H1 (cell line): ENCODE measurements at regions not wholly inside any gene's neighbourhood (a gene's known extent, or its start where the extent isn't known, plus 50 kb on each side); places are given as distances from the start of the nearest gene placed in this dataset.

Experiments
- CTCF ChIA-PET: fragments of 300-600 bp; sonication (Branson Sonifier 250); formaldehyde crosslinking; loops from one replicate; lab custom pipeline; 2021; ENCODE audit not compliant: partially characterized antibody; lab: Charles Lee
- POLR2A ChIA-PET: fragments of 300-600 bp; sonication (Branson Sonifier 250); formaldehyde crosslinking; loops from one replicate; lab custom pipeline; 2021; ENCODE audit warnings: inconsistent platforms; ENCODE audit not compliant: partially characterized antibody; lab: Charles Lee
- DNase-seq, 2 experiments: peaks; one replicate each; pipeline versions ENCODE4 v3.0.0 to v3.0.0-alpha.2; 2010 to 2022; ENCODE audit warnings: low spot score in 2 of 2, low read depth in 1 of 2, mixed read lengths in 1 of 2
- FAIRE-seq: peaks from 2 replicates; lab custom pipeline; 2011; peaks lifted over from hg19 to GRCh38; lab: Jason Lieb, UNC
- H2AFZ ChIP-seq: 2 replicates; pipeline ENCODE4 v1.8.1; 2012; ENCODE audit warnings: low read length, inconsistent platforms
- H2AK5ac ChIP-seq: 2 replicates; pipeline ENCODE4 v1.6.1; 2013; ENCODE audit warnings: low read depth, low read length
- H2BK120ac ChIP-seq: replicated peaks from 2 replicates; pipeline ENCODE3; 2013; ENCODE audit warnings: low read depth, low read length, inconsistent platforms
- H2BK12ac ChIP-seq: 2 replicates; pipeline ENCODE4 v1.6.1; 2013; ENCODE audit warnings: low read depth, low read length
- H2BK15ac ChIP-seq: 2 replicates; pipeline ENCODE4 v1.6.1; 2013; ENCODE audit warnings: low read length
- H2BK20ac ChIP-seq: 2 replicates; pipeline ENCODE4 v1.6.1; 2013; ENCODE audit warnings: low read length
- H2BK5ac ChIP-seq: 2 replicates; pipeline ENCODE4 v1.6.1; 2013; ENCODE audit warnings: low read depth, low read length
- H3K14ac ChIP-seq: 2 replicates; pipeline ENCODE4 v1.6.1; 2013; ENCODE audit warnings: inconsistent platforms; ENCODE audit not compliant: insufficient read length
- H3K18ac ChIP-seq: 2 replicates; pipeline ENCODE4 v1.6.1; 2013; ENCODE audit warnings: low read length; ENCODE audit errors: extremely low read depth
- H3K23ac ChIP-seq: 2 replicates; pipeline ENCODE4 v1.6.1; 2013; ENCODE audit warnings: inconsistent platforms; ENCODE audit not compliant: insufficient read length
- H3K23me2 ChIP-seq: 2 replicates; pipeline ENCODE4 v1.6.1; 2013; ENCODE audit warnings: low read depth, low read length
- H3K27ac ChIP-seq: 2 replicates; pipeline ENCODE4 v1.6.1; 2011; ENCODE audit warnings: low read depth, low read length, inconsistent platforms
- H3K27me3 ChIP-seq, 4 experiments: replicated peaks in 1 of 4; 1 replicate in 1 of 4; 2 replicates in 3 of 4; pipeline versions ENCODE4 v1.6.1 to v1.8.1; 2011 to 2013; ENCODE audit warnings: low read length in 3 of 4, mild to moderate bottlenecking in 3 of 4, inconsistent platforms in 2 of 4, mixed read lengths in 2 of 4, moderate library complexity in 1 of 4; ENCODE audit not compliant: control insufficient read depth in 3 of 4, insufficient read depth in 3 of 4; ENCODE audit errors: extremely low read depth in 1 of 4
- H3K36me3 ChIP-seq, 4 experiments: 2 replicates each; pipeline versions ENCODE4 v1.6.1 to v1.8.1; 2011 to 2013; ENCODE audit warnings: mild to moderate bottlenecking in 4 of 4, low read length in 3 of 4, moderate library complexity in 2 of 4, control low read depth in 1 of 4, inconsistent platforms in 1 of 4; ENCODE audit not compliant: insufficient read depth in 4 of 4, control insufficient read depth in 2 of 4
- H3K4ac ChIP-seq: replicated peaks from 2 replicates; pipeline ENCODE3; 2013; ENCODE audit warnings: low read length, low read depth, mixed read lengths, inconsistent platforms; ENCODE audit not compliant: insufficient read length
- H3K4me1 ChIP-seq, 4 experiments: replicated peaks in 1 of 4; 1 replicate in 1 of 4; 2 replicates in 3 of 4; pipeline versions ENCODE4 v1.6.1 to v1.8.1; 2011 to 2013; ENCODE audit warnings: low read length in 3 of 4, inconsistent platforms in 2 of 4, mixed read lengths in 1 of 4; ENCODE audit not compliant: insufficient read depth in 4 of 4, control insufficient read depth in 3 of 4
- H3K4me2 ChIP-seq, 2 experiments: 2 replicates each; pipeline versions ENCODE4 v1.6.1 to v1.8.1; 2011 to 2013; ENCODE audit warnings: low read depth in 2 of 2, low read length in 2 of 2, control low read depth in 1 of 2, inconsistent platforms in 1 of 2, mild to moderate bottlenecking in 1 of 2; ENCODE audit not compliant: insufficient read depth in 1 of 2
- H3K4me3 ChIP-seq, 4 experiments: fragments of 200-600, 300-600 bp in 1 of 4; sonication (generic), shearing (Covaris generic), sonication (Bioruptor Twin) in 1 of 4; 2 replicates each; pipeline versions ENCODE4 v1.5.1 to v1.8.1; 2011 to 2016; ENCODE audit warnings: low read length in 4 of 4, low read depth in 3 of 4, control low read depth in 2 of 4, inconsistent platforms in 2 of 4, mild to moderate bottlenecking in 2 of 4, mixed read lengths in 1 of 4, moderate library complexity in 1 of 4; ENCODE audit not compliant: insufficient read depth in 2 of 4; ENCODE audit errors: extremely low read depth in 1 of 4
- H3K56ac ChIP-seq: replicated peaks from 2 replicates; pipeline ENCODE3; 2013; ENCODE audit warnings: low read depth, mild to moderate bottlenecking, mixed read lengths, low read length, inconsistent platforms; ENCODE audit not compliant: insufficient read length
- H3K79me1 ChIP-seq: 2 replicates; pipeline ENCODE4 v1.6.1; 2013; ENCODE audit warnings: low read depth, low read length, control low read depth
- H3K79me2 ChIP-seq, 2 experiments: 2 replicates each; pipeline versions ENCODE4 v1.6.1 to v1.8.1; 2012 to 2013; ENCODE audit warnings: low read length in 2 of 2, mild to moderate bottlenecking in 2 of 2, inconsistent platforms in 1 of 2; ENCODE audit not compliant: insufficient read depth in 2 of 2, control insufficient read depth in 1 of 2
- H3K9ac ChIP-seq, 4 experiments: replicated peaks in 1 of 4; 1 replicate in 1 of 4; 2 replicates in 3 of 4; pipeline versions ENCODE4 v1.6.1 to v1.8.1; 2011 to 2013; ENCODE audit warnings: low read depth in 3 of 4, low read length in 3 of 4, control low read depth in 2 of 4, mild to moderate bottlenecking in 2 of 4, moderate library complexity in 2 of 4, inconsistent platforms in 1 of 4; ENCODE audit errors: extremely low read depth in 1 of 4
- H3K9me3 ChIP-seq, 2 experiments: 2 replicates each; pipeline versions ENCODE4 v1.6.1 to v1.8.1; 2012 to 2013; ENCODE audit warnings: mild to moderate bottlenecking in 2 of 2, moderate library complexity in 2 of 2, control low read depth in 1 of 2, inconsistent platforms in 1 of 2, low read depth in 1 of 2, low read length in 1 of 2, mixed read lengths in 1 of 2; ENCODE audit not compliant: insufficient read depth in 2 of 2
- H4K20me1 ChIP-seq, 2 experiments: replicated peaks in 1 of 2; 2 replicates each; pipeline versions ENCODE3 to v1.8.1; 2011 to 2013; ENCODE audit warnings: inconsistent platforms in 2 of 2, low read length in 2 of 2, mild to moderate bottlenecking in 1 of 2; ENCODE audit not compliant: insufficient read depth in 2 of 2, control insufficient read depth in 1 of 2
- H4K5ac ChIP-seq: 2 replicates; pipeline ENCODE4 v1.6.1; 2013; ENCODE audit warnings: low read length, low read depth, mixed read lengths, inconsistent platforms; ENCODE audit not compliant: insufficient read length
- H4K8ac ChIP-seq: 2 replicates; pipeline ENCODE4 v1.8.0; 2013; ENCODE audit warnings: mild to moderate bottlenecking, moderate library complexity, low read length, inconsistent platforms; ENCODE audit not compliant: insufficient read depth; ENCODE audit errors: extremely low read depth
- H4K91ac ChIP-seq: replicated peaks from 2 replicates; pipeline ENCODE3; 2013; ENCODE audit warnings: low read length, mixed read lengths, inconsistent platforms; ENCODE audit not compliant: insufficient read length
- BACH1 ChIP-seq: IDR thresholded peaks from 2 replicates; pipeline ENCODE4 v1.6.1; 2012; ENCODE audit warnings: low read length, improper control_type of control experiment
- BCL11A ChIP-seq, 2 experiments: IDR thresholded peaks; one replicate each; pipeline ENCODE4 v1.6.1; 2011; ENCODE audit warnings: low read depth in 2 of 2, low read length in 2 of 2, mild to moderate bottlenecking in 2 of 2
- CHD1 ChIP-seq: IDR thresholded peaks from 2 replicates; pipeline ENCODE4 v1.6.1; 2012; ENCODE audit warnings: low read depth, low read length, improper control_type of control experiment
- CTBP2 ChIP-seq: IDR thresholded peaks from 2 replicates; pipeline ENCODE4 v1.7.0; 2011; ENCODE audit warnings: borderline replicate concordance, mild to moderate bottlenecking, moderate library complexity, mixed read lengths, low read length; ENCODE audit not compliant: insufficient read depth, insufficient read length
- FOSL1 ChIP-seq: IDR thresholded peaks from 2 replicates; pipeline ENCODE4 v1.6.1; 2011; ENCODE audit warnings: mild to moderate bottlenecking, low read depth, low read length, moderate library complexity; ENCODE audit not compliant: insufficient read depth
- HDAC2 ChIP-seq, 2 experiments: fragments of 300-600 bp in 1 of 2; sonication (generic) in 1 of 2; IDR thresholded peaks; 2 replicates each; pipeline ENCODE4 v1.6.1; 2011 to 2012; ENCODE audit warnings: low read depth in 2 of 2, low read length in 2 of 2, mild to moderate bottlenecking in 2 of 2, moderate library complexity in 2 of 2, borderline replicate concordance in 1 of 2, inconsistent platforms in 1 of 2
- KDM4A ChIP-seq: IDR thresholded peaks from one replicate; pipeline ENCODE4 v1.7.1; 2012; ENCODE audit warnings: low read depth, mild to moderate bottlenecking, moderate library complexity, low read length, inconsistent platforms; ENCODE audit not compliant: severe bottlenecking
- POLR2AphosphoS5 ChIP-seq: IDR thresholded peaks from 2 replicates; pipeline ENCODE4 v1.6.1; 2011; ENCODE audit warnings: low read depth, low read length
- RAD21 ChIP-seq, 2 experiments: IDR thresholded peaks in 1 of 2; conservative IDR thresholded peaks in 1 of 2; 2 replicates each; pipeline ENCODE4 v1.6.1; 2011; ENCODE audit warnings: low read depth in 2 of 2, low read length in 2 of 2, improper control_type of control experiment in 1 of 2, inconsistent platforms in 1 of 2, mild to moderate bottlenecking in 1 of 2, moderate library complexity in 1 of 2
- RFX5 ChIP-seq: IDR thresholded peaks from 2 replicates; pipeline ENCODE4 v1.6.1; 2011; ENCODE audit warnings: low read depth, low read length, improper control_type of control experiment, borderline replicate concordance
- SIRT6 ChIP-seq: IDR thresholded peaks from one replicate; pipeline ENCODE4 v1.7.1; 2012; ENCODE audit warnings: low read length, inconsistent platforms
- SP2 ChIP-seq: IDR thresholded peaks from 2 replicates; pipeline ENCODE4 v1.6.1; 2012; ENCODE audit warnings: mild to moderate bottlenecking, low read length, inconsistent platforms
- YY1 ChIP-seq: IDR thresholded peaks from 2 replicates; pipeline ENCODE4 v1.6.1; 2011; ENCODE audit warnings: low read depth, mild to moderate bottlenecking, low read length
- WGBS, 2 experiments: shearing (Covaris generic) in 1 of 2; methylation state at CpG; one replicate each; pipeline versions ENCODE4 v1.1.6 to v1.1.7; 2013 to 2015; ENCODE audit warnings: low lambda C conversion rate in 2 of 2, mixed read lengths in 2 of 2, inconsistent platforms in 1 of 2, low coverage in 1 of 2, missing lambda C conversion rate in 1 of 2; ENCODE audit not compliant: insufficient replicate concordance in 2 of 2, insufficient coverage in 1 of 2, insufficient read length in 1 of 2; ENCODE audit errors: extremely low coverage in 1 of 2, missing lambda C conversion rate in 1 of 2; 5-methylcytosine and 5-hydroxymethylcytosine counted together
- TF ChIP-seq, protein P1 (sequence below): IDR thresholded peaks from 2 replicates; pipeline ENCODE4 v1.6.1; 2011; ENCODE audit warnings: low read depth, mild to moderate bottlenecking, low read length; ENCODE audit not compliant: insufficient read depth

DNA sequence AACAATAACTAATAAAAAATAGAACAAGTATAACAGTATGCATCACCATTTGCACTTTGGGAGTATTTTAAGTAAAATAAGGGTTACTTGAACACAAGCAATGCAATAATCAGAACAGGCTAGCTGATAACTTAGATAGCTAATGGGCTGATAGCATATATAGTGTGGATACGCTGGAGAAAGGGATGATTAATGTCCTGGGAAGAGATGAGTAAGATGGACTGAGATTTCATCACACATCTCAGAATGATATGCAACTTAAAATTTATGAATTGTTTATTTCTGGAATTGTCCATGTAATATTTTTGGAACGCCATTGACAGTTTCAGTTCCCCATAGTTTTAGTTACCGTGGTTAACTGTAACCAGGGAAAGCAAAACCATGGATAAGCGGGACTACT, 173.6 kb downstream of the ISL1 start:
- ChIA-PET CTCF (interaction anchor here (0.7 kb wide), 1 partner anchor 11 kb away, joined by 3 read pairs; no protein-coding TSS in a partner anchor), POLR2A (no interaction called here)
- H3K18ac ChIP-seq = no peak overlapping the region
- no peak for FAIRE-seq
- no peak overlapping the region for H2AK5ac ChIP-seq
- no peak overlapping the region for H2BK5ac ChIP-seq
- H4K8ac ChIP-seq = no peak overlapping the region
- H3K4me1 ChIP-seq = no peaks in the 10 kb centered on the region
- no peak overlapping the region for H4K5ac ChIP-seq
- H3K9ac ChIP-seq = no peak overlapping the region
- no peak overlapping the region for H3K23ac ChIP-seq
- H3K56ac ChIP-seq = no peak overlapping the region
- H3K36me3 ChIP-seq = no peaks in the 10 kb centered on the region
- DNase-seq = no peak
- H3K27ac ChIP-seq = no peak overlapping the region
- no peak overlapping the region for H2BK120ac ChIP-seq
- no peaks in the 10 kb centered on the region for H3K9me3 ChIP-seq
- H3K4me3 ChIP-seq = no peak overlapping the region
- H3K23me2 ChIP-seq = no peaks in the 10 kb centered on the region
- no peak overlapping the region for H4K91ac ChIP-seq
- H3K14ac ChIP-seq = no peak overlapping the region
- WGBS, 2 experiments = 92% methylated on average over 4 of the region's 4 CpGs; no CpG with 5 or more reads in 1 of the 2 experiments
- H3K79me1 ChIP-seq = no peaks in the 10 kb centered on the region
- no peak for TF ChIP-seq FOSL1
- TF ChIP-seq KDM4A = no peak
- no peak for TF ChIP-seq SP2
- TF ChIP-seq HDAC2 (IDR thresholded peaks at IDR 0.05; ENCODE audit: borderline replicate concordance in 1 of 2, low read depth in 2 of 2, low read length in 2 of 2) = no peak
- no peak for TF ChIP-seq RAD21 (IDR thresholded peaks at IDR 0.05 in 1 of 2, conservative IDR thresholded peaks at IDR 0.05 in 1 of 2; ENCODE audit: low read depth in 2 of 2, low read length in 2 of 2)
- no peak for TF ChIP-seq CTBP2
- TF ChIP-seq CHD1 = no peak
- TF ChIP-seq POLR2AphosphoS5 = no peak
- no peak for TF ChIP-seq BACH1
- TF ChIP-seq, protein P1, sequence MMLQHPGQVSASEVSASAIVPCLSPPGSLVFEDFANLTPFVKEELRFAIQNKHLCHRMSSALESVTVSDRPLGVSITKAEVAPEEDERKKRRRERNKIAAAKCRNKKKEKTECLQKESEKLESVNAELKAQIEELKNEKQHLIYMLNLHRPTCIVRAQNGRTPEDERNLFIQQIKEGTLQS = no peak
- no peak for TF ChIP-seq YY1
- TF ChIP-seq SIRT6 = no peak
- TF ChIP-seq RFX5 = no peak
- no peak for TF ChIP-seq BCL11A (IDR thresholded peaks at IDR 0.05; ENCODE audit: low read depth in 2 of 2, low read length in 2 of 2)
- no peak overlapping the region for H3K4me2 ChIP-seq
- no peak overlapping the region for H3K4ac ChIP-seq
- H2BK20ac ChIP-seq = no peak overlapping the region
- no peaks in the 10 kb centered on the region for H3K79me2 ChIP-seq
- peaks cover 0 to 1% (median 0%) of the 10 kb centered on the region in 4 experiments; a peak in 1 of 7 replicates for H3K27me3 ChIP-seq
- H2BK12ac ChIP-seq = no peak overlapping the region
- no peak overlapping the region for H2AFZ ChIP-seq
- H4K20me1 ChIP-seq = no peaks in the 10 kb centered on the region
- no peak overlapping the region for H2BK15ac ChIP-seq
